Activated T-cell treated with anti-CD3 and anti-CD28 coated beads for 48 hours (primary cell): ENCODE measurements at regions not wholly inside any gene's neighbourhood (a gene's known extent, or its start where the extent isn't known, plus 50 kb on each side); places are given as distances from the start of the nearest gene placed in this dataset.

Source experiments
- DNase-seq: peaks from one replicate; pipeline ENCODE4 v3.0.0-alpha.2; 2020; ENCODE audit warnings: low read depth

- peak; percentile 35 for DNase-seq
Measured at GRCh38 chr3:18295171-18295920, 129.8 kb downstream of the SATB1 start.

DNA sequence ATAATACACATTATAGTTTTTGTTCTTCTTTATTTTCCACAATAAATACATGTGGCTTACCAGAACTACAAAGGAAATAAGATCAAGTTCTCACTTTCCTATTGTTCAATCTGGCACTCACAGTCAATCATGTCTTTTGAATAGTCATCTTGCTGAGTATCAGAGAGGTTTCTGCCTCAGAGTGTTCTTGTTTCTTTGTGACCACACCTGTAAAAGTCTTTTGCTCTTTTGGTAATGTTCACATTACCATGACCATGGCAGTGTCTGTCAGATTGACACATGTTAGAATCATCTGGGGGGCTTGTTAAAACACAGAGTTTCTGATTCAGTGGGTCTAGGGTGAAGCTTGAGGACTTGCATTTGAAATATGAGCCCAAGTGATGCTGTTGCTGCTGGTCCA is 135.0 kb downstream of the SATB1 start:
- DNase-seq, result no peak

DNA sequence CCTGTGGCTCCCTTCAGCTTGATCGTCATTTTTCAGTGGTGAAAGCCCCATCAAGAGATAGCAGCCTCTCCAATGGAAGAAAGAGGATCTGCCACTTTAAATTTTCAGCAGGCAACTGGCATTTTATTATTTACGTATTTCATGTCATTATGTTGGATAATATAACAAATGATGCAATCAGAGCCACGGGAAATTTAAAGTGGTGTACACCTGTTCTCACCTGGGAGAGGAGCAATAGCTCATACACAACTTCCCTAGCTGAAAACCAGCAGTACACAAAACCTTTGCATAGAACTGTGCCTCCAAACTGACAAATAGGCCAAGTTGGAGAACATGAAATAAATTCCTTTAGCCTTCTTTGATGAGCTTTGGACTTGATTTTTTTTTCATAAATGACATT is 136.9 kb downstream of the SATB1 start:
- no peak for DNase-seq

DNA sequence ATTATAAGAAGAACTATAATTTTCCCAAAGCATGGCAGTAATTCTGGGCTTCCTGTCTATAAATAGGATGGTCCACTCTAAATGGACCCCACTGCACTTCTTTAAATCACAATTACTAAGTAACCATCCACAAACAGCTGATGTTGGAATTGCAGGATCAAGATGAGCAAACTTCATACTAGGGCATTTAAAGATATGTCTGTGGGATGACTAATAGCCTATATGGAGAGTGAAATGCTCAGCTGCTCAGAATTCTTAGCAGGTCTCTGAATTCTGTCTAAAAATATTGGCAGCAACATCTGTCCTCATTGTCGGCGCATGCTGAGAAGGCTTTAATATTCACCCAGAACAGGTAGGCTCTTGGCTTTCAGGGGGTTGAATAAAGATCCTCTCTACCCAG is 140.4 kb downstream of the SATB1 start:
- no peak for DNase-seq

GRCh38 chr3:18283680-18284079 is 141.5 kb downstream of the SATB1 start:
- DNase-seq, result no peak

GRCh38 chr3:18282507-18282906 is 142.6 kb downstream of the SATB1 start:
- no peak for DNase-seq

DNA sequence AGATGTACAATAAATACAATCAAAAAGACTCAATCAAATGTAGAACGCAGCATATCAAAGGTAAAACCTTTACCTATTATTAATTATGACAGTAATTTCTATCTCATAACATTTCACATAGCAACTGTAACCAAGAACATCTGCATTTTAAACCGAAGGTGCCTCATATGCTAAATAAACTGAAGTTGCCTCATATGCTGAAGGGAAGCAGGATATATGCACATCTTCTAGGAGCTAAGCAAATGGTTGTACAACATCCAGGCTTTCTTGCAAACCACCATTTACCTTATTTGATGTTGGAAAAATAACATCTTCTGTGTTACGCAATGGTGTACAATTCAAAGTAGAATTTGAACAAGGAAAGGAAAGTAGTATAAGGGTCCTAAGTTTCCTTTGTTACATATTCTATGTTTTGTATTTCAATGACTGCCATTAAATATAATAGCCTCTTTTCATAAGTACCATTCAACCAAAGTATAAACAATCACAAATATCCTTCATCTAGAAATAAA is 145.9 kb downstream of the SATB1 start:
- no peak for DNase-seq

- no peak for DNase-seq
Measured at GRCh38 chr3:18264853-18265252, 160.3 kb downstream of the SATB1 start.

DNA sequence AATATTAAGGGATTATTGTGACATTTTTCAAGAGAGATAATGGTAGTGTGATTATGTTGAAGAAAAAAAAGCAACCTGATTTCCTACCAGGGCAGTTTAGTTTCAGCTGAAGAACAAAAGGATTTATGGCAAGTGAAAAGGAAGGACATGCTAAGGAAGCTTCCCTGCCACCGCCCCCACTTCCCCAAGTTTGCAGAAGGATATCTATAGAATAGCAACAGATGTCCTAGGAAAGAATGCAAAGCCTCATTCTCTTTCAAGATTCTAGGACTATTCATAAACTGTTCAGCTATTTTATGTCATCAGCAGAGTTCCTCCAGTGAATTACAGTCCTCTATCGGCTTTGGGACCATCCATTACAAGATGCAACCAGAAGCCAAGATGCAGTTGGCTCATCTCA is 160.8 kb downstream of the SATB1 start:
- no peak for DNase-seq

- no peak for DNase-seq
Measured at GRCh38 chr3:18258492-18258891, 166.6 kb downstream of the SATB1 start.

DNA sequence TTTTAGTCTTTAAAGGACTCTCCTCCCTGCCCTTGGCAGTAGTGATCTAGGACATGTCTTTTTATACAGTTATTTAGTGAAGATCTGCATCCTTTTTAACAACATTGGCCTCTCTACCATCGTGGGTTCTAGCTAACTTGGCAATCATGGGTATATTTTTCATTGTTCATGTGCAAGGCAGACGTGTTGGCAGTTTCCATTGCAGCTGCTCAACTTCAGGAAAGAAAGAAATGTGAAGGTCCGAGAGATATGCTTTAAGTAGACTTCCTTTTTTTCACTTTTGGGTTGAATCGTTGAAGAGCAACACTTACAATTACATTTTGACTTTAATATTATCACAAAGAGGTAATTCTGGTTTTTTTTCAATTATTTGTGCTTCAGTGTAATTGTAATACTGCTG is 172.6 kb downstream of the SATB1 start:
- DNase-seq, result no peak

DNA sequence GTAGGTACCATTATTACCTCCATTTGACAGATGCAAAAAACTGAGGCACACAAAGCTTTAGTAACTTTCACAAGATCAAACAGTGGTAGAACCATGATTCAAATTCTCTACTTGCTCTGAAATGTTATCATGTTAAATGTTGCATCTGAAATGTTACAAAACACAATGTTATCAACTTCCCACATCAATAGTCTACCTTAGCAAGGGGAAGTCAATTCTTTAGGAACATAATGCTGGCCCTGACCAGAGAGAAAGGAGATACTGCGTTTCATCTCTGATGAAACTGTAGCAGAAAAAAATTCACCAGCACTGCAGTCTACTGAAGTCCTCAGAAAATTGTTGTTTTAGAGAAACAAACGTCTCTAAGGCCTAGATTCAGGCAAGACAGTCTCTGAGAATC is 174.1 kb downstream of the SATB1 start:
- no peak for DNase-seq

GRCh38 chr3:18249126-18249525 is 176.0 kb downstream of the SATB1 start:
- DNase-seq, result no peak

GRCh38 chr3:18247776-18248310 is 177.3 kb downstream of the SATB1 start:
- DNase-seq, result no peak

GRCh38 chr3:18247139-18247695 is 177.9 kb downstream of the SATB1 start:
- no peak for DNase-seq

- no peak for DNase-seq
Measured at GRCh38 chr3:18246336-18247060, 178.6 kb downstream of the SATB1 start.

GRCh38 chr3:18245721-18246120 is 179.4 kb downstream of the SATB1 start:
- no peak for DNase-seq

- no peak for DNase-seq
Measured at GRCh38 chr3:18241837-18242236, 183.3 kb downstream of the SATB1 start.

DNA sequence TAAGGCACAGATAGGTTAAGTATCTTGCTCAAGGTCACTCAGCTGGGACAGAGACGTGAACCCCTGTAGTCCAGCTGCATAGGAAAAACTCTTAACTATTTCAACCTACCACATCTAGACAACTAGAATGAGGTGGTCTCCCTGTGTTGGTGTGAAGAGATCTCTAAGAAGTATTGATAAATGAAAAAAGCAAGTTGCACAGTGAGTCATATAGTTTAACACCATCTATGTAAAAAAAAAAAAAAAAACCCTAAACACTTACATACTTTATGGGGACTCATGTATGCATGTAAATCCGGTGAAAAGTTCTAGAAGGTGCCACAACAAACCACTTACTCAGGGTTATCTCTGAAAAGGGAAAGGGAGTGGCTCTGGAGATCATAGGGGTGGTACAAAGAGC is 185.5 kb downstream of the SATB1 start:
- no peak for DNase-seq

DNA sequence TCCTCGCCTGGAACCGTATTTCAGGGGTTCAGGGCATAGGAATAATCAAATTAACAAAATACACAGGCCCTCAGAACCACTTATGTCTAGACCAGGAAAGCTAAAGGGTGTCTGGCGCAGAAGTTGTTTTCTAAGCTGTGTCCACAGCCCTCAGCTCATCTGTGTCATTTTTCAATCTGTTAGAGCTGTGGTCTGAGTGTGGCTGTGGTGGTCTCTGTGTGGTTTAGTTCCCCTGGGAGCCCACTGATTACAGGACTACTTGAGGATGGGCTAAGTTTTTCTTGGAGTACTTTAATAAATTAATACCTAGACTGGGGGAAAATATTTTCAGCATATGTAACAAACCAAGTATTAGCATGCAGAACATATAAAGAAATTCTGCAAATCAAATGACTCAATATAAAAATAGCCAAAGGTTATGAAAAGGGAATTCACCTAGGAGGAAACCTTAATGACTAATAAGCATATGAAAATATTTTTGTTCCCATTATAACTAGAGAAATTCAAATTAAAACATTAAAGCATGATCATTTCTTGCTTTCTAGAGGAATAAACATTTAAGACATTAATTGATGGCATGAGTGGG is 186.3 kb downstream of the SATB1 start:
- DNase-seq, result no peak

DNA sequence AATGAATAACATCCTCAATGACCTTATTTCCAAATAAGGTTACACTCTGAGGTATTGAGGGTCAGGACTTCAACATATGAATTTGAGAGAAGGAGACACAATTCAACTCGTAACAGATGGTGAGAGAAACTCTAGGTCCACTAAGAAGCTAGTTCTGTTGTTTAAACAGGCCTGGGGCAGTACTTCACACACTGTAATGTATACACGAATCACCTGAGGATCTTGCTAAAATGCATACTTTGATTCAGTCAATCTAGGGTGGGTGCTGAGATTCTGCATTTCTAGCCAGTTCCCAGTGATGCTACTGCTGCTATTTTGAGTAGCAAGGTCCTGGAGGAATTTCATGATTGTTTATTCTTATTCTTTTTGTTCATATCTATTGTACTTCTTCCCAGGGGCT is 186.8 kb downstream of the SATB1 start:
- no peak for DNase-seq

DNA sequence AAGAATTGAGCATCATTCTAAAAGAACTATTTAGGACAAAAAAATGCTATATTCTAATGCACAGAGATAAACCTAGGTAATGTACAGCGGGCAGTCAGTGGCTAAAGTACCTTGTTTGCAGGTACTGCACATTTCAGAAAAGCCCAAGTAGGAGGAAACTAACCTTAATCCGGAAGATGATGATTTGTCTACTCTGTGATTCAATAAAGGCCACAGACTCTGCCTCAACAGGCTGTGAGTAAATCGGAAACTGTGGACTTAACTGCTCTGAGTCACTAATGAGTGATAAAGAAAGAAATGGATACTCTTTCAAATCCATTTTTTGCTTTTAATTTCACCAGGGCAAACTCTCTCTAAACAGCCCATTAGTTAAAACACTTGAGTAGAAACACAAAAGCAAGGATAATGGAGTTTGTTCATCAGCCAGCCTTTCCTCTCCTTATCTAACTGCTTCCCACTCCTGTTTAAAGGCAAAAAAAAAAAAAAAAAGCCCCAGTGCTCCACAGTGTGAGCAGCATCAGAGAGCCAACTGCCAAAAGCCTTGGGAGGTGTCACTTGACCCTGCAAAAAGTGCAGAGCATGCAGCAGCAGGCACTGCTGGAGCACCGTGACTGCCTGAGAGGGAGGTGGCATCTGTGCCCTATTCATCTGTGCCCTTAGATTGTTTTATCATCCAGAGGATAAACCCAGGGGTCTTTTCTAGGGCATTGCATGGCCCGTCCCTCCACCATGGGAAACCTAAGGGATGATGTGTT is 187.7 kb downstream of the SATB1 start:
- no peak for DNase-seq
